Sigmoid colon (tissue), 6 donors: ENCODE measurements at regions not wholly inside any gene's neighbourhood (a gene's known extent, or its start where the extent isn't known, plus 50 kb on each side); places are given as distances from the start of the nearest gene placed in this dataset.
"Not testable (repeated sequence)": the region's sequence is repeated elsewhere in the genome, so short reads cannot be mapped to it uniquely, and the experiment has no call there.

ENCODE experiments used
- DNase-seq: peaks from one replicate; pipeline ENCODE4 v3.0.0-alpha.2; 2019
- H3K27ac ChIP-seq, 4 donors: fragments of 200-600 bp; sonication (generic); one replicate each; pipeline ENCODE4 v1.5.1; 2016 to 2019; ENCODE audit warnings: mild to moderate bottlenecking in 1 of 4
- H3K27me3 ChIP-seq, 3 donors: fragments of 200-600 bp; sonication (generic); one replicate each; pipeline ENCODE4 v1.5.1; 2019; ENCODE audit warnings: mild to moderate bottlenecking in 1 of 3
- H3K36me3 ChIP-seq, 4 donors: fragments of 200-600 bp; sonication (generic); one replicate each; pipeline ENCODE4 v1.5.1; 2016 to 2019
- H3K4me1 ChIP-seq, 4 donors: fragments of 200-600 bp; sonication (generic); one replicate each; pipeline ENCODE4 v1.5.1; 2017 to 2019
- H3K4me3 ChIP-seq, 4 donors: fragments of 200-600 bp; sonication (generic); one replicate each; pipeline ENCODE4 v1.5.1; 2017 to 2019; ENCODE audit warnings: mild to moderate bottlenecking in 2 of 4, moderate library complexity in 1 of 4
- H3K9me3 ChIP-seq, 4 donors: fragments of 200-600 bp in 3 of 4; sonication (generic) in 3 of 4; one replicate each; pipeline versions ENCODE4 v1.5.1 to v1.6.1; 2013 to 2019
- CTCF ChIP-seq, 4 experiments: fragments of 450-650 bp in 3 of 4; fragments of 200-600 bp in 1 of 4; IDR thresholded peaks; one replicate each; pipeline ENCODE4 v1.5.1; 2016 to 2019; ENCODE audit warnings: antibody characterized with exemption in 4 of 4, mild to moderate bottlenecking in 3 of 4, moderate library complexity in 2 of 4
- EP300 ChIP-seq, 4 donors: sonication (generic); formaldehyde crosslinking; IDR thresholded peaks; one replicate each; pipeline ENCODE4 v1.6.1; 2017; ENCODE audit warnings: antibody characterized with exemption in 4 of 4
- POLR2A ChIP-seq, 2 donors: fragments of 450-650 bp; IDR thresholded peaks; one replicate each; pipeline ENCODE4 v1.6.1; 2016; ENCODE audit warnings: antibody characterized with exemption in 2 of 2, mild to moderate bottlenecking in 2 of 2, moderate library complexity in 2 of 2
- POLR2AphosphoS5 ChIP-seq, 4 donors: sonication (generic); formaldehyde crosslinking; IDR thresholded peaks; one replicate each; pipeline ENCODE4 v1.6.1; 2017; ENCODE audit warnings: antibody characterized with exemption in 4 of 4
- WGBS, 2 donors: extraction: QIAGEN DNeasy Blood & Tissue Kit; methylation state at CpG; one replicate each; pipeline ENCODE4 v1.1.7; 2013; 5-methylcytosine and 5-hydroxymethylcytosine counted together
- intact Hi-C: fragments of 100-400 bp; cut with DNase I; formaldehyde crosslinking; loops from one replicate; pipeline ENCODE4 v1.15.1; 2023
- donor health status: healthy with polysubstance abuse.
- donor health status: healthy.

GRCh38 chr21:14646893-14647292, 100.8 kb upstream of the SAMSN1 start:
- H3K9me3 ChIP-seq, result peaks cover 0 to 3% (median 0%) of the 10 kb centered on the region in 4 donors
- intact Hi-C loops, result no loop called here
- DNase-seq, result no peak
- H3K27ac ChIP-seq, result no peak overlapping the region
- H3K4me1 ChIP-seq, result no peaks in the 10 kb centered on the region
- TF ChIP-seq EP300 (IDR thresholded peaks at IDR 0.05), result no peak
- no peak for TF ChIP-seq POLR2A (IDR thresholded peaks at IDR 0.05)
- no peak for TF ChIP-seq CTCF (IDR thresholded peaks at IDR 0.05)
- TF ChIP-seq POLR2AphosphoS5 (IDR thresholded peaks at IDR 0.05), result no peak
- no peaks in the 10 kb centered on the region for H3K27me3 ChIP-seq
- no peaks in the 10 kb centered on the region for H3K36me3 ChIP-seq
- no peak overlapping the region for H3K4me3 ChIP-seq
- 75 to 85% methylated on average over 1 of the region's 1 CpG for WGBS, 2 donors

GRCh38 chr21:14645702-14646101, 99.6 kb upstream of the SAMSN1 start:
- intact Hi-C loops, result no loop called here
- no peak for DNase-seq
- no peak overlapping the region for H3K27ac ChIP-seq
- H3K4me3 ChIP-seq, result no peak overlapping the region
- H3K36me3 ChIP-seq, result no peaks in the 10 kb centered on the region
- 73 to 79% methylated on average over 4 of the region's 4 CpGs for WGBS, 2 donors
- no peaks in the 10 kb centered on the region for H3K27me3 ChIP-seq
- no peaks in the 10 kb centered on the region for H3K4me1 ChIP-seq
- TF ChIP-seq POLR2AphosphoS5 (IDR thresholded peaks at IDR 0.05) (no peak), CTCF (IDR thresholded peaks at IDR 0.05) (no peak), EP300 (IDR thresholded peaks at IDR 0.05) (no peak), POLR2A (IDR thresholded peaks at IDR 0.05) (no peak)
- peaks cover 0 to 3% (median 0%) of the 10 kb centered on the region in 4 donors for H3K9me3 ChIP-seq

- H3K27me3 ChIP-seq, result no peaks in the 10 kb centered on the region
- no peaks in the 10 kb centered on the region for H3K4me1 ChIP-seq
- H3K27ac ChIP-seq, result no peak overlapping the region
- intact Hi-C loops, result no loop called here
- no peak for DNase-seq
- no peaks in the 10 kb centered on the region for H3K36me3 ChIP-seq
- WGBS, 2 donors, result 93 to 98% methylated on average over 1 of the region's 1 CpG
- H3K4me3 ChIP-seq, result no peak overlapping the region
- TF ChIP-seq POLR2AphosphoS5 (IDR thresholded peaks at IDR 0.05), result no peak
- TF ChIP-seq CTCF (IDR thresholded peaks at IDR 0.05), result no peak
- TF ChIP-seq POLR2A (IDR thresholded peaks at IDR 0.05), result no peak
- TF ChIP-seq EP300 (IDR thresholded peaks at IDR 0.05), result no peak
- no peaks in the 10 kb centered on the region for H3K9me3 ChIP-seq
Measured at GRCh38 chr21:14632359-14632758, 86.2 kb upstream of the SAMSN1 start.

GRCh38 chr21:14630556-14631069, 84.5 kb upstream of the SAMSN1 start:
- Histone ChIP-seq H3K9me3 (peaks cover 0 to 3% (median 0%) of the 10 kb centered on the region in 4 donors), H3K36me3 (no peaks in the 10 kb centered on the region), H3K4me1 (no peaks in the 10 kb centered on the region), H3K27ac (no peak overlapping the region), H3K4me3 (no peak overlapping the region), H3K27me3 (no peaks in the 10 kb centered on the region)
- intact Hi-C loops, result no loop called here
- DNase-seq, result no peak
- TF ChIP-seq EP300 (IDR thresholded peaks at IDR 0.05), result no peak
- no peak for TF ChIP-seq POLR2AphosphoS5 (IDR thresholded peaks at IDR 0.05)
- TF ChIP-seq CTCF (IDR thresholded peaks at IDR 0.05), result no peak
- TF ChIP-seq POLR2A (IDR thresholded peaks at IDR 0.05), result no peak
- 13 to 21% methylated on average over 2 of the region's 2 CpGs for WGBS, 2 donors

GRCh38 chr21:14629461-14629860, 83.3 kb upstream of the SAMSN1 start:
- no peak for DNase-seq
- TF ChIP-seq CTCF (IDR thresholded peaks at IDR 0.05) (no peak), POLR2A (IDR thresholded peaks at IDR 0.05) (no peak)
- H3K36me3 ChIP-seq, result no peaks in the 10 kb centered on the region
- peaks cover 0 to 3% (median 0%) of the 10 kb centered on the region in 4 donors for H3K9me3 ChIP-seq
- H3K4me1 ChIP-seq, result no peaks in the 10 kb centered on the region
- no peaks in the 10 kb centered on the region for H3K27me3 ChIP-seq
- 66 to 82% methylated on average over 5 of the region's 5 CpGs for WGBS, 2 donors
- H3K4me3 ChIP-seq, result no peak overlapping the region
- no peak overlapping the region for H3K27ac ChIP-seq
- intact Hi-C loops, result no loop called here

- WGBS, 2 donors, result 94 to 96% methylated on average over 3 of the region's 3 CpGs
- H3K9me3 ChIP-seq, intact Hi-C loops, H3K36me3 ChIP-seq, H3K4me3 ChIP-seq, DNase-seq, H3K27me3 ChIP-seq, H3K27ac ChIP-seq, H3K4me1 ChIP-seq: not testable (repeated sequence)
Measured at GRCh38 chr21:14623079-14623478, 77.0 kb upstream of the SAMSN1 start.
